ENCODE measurements at regions not wholly inside any gene's neighbourhood (a gene's known extent, or its start where the extent isn't known, plus 50 kb on each side); places are given as distances from the start of the nearest gene placed in this dataset.

DNA sequence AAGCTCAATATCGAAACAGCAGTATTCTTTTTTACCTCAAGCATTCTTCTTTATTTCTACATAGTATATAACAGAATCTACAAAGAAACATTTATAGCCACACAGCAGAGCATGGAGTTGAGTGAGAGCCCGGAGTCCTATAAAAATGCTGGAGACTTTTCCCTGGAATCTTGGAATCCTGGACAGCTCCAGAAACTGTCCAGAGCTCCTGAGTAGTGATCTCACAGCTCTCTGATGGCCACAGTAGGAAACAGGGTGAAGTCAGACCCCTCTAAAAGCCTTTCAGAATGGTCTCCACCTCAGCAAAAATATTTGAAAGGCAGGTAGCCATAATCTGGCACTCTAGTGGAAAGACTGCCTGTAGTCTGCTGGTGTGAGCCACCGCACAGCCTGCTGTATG is 149.3 kb upstream of the STXBP5 start:
- TF ChIP-seq, protein P1, sequence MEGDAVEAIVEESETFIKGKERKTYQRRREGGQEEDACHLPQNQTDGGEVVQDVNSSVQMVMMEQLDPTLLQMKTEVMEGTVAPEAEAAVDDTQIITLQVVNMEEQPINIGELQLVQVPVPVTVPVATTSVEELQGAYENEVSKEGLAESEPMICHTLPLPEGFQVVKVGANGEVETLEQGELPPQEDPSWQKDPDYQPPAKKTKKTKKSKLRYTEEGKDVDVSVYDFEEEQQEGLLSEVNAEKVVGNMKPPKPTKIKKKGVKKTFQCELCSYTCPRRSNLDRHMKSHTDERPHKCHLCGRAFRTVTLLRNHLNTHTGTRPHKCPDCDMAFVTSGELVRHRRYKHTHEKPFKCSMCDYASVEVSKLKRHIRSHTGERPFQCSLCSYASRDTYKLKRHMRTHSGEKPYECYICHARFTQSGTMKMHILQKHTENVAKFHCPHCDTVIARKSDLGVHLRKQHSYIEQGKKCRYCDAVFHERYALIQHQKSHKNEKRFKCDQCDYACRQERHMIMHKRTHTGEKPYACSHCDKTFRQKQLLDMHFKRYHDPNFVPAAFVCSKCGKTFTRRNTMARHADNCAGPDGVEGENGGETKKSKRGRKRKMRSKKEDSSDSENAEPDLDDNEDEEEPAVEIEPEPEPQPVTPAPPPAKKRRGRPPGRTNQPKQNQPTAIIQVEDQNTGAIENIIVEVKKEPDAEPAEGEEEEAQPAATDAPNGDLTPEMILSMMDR (IDR thresholded peaks at IDR 0.05; ENCODE audit: borderline replicate concordance, extremely low read depth, low read length, poor library complexity, severe bottlenecking), result no peak
- no peak for TF ChIP-seq EZH2 (IDR thresholded peaks at IDR 0.05; ENCODE audit: borderline replicate concordance, low read depth, low read length, severe bottlenecking)
